ENCODE measurements at regions not wholly inside any gene's neighbourhood (a gene's known extent, or its start where the extent isn't known, plus 50 kb on each side); places are given as distances from the start of the nearest gene placed in this dataset.

GRCh38 chr2:16407358-16407757 is 258.3 kb downstream of the CYRIA start:
- Histone ChIP-seq H3K9me3 (ENCODE audit: insufficient read depth, low read depth, low read length) (no peaks in the 10 kb centered on the region), H3K4me2 (ENCODE audit: low read depth, low read length, poor library complexity, severe bottlenecking) (no peak overlapping the region), H3K9me2 (replicated peaks; ENCODE audit: low read depth, low read length) (no peaks in the 10 kb centered on the region), H3K9ac (ENCODE audit: low read depth, low read length, poor library complexity, severe bottlenecking) (no peak overlapping the region), H3K27me3 (ENCODE audit: insufficient read depth, low read length, poor library complexity, severe bottlenecking) (no peaks in the 10 kb centered on the region), H2AFZ (ENCODE audit: low read length) (no peak overlapping the region), H3K4me3 (ENCODE audit: low read length, poor library complexity, severe bottlenecking) (no peak overlapping the region), H3F3A (ENCODE audit: low read depth) (no peaks in the 10 kb centered on the region), H3K79me2 (ENCODE audit: insufficient read depth, low read length) (no peaks in the 10 kb centered on the region), H3K4me1 (ENCODE audit: insufficient read depth, low read length, poor library complexity, severe bottlenecking) (peaks cover 29% of the 10 kb centered on the region), H3K36me3 (ENCODE audit: insufficient read depth, low read length) (no peaks in the 10 kb centered on the region), H4K20me1 (ENCODE audit: insufficient read depth, low read length, poor library complexity, severe bottlenecking) (no peaks in the 10 kb centered on the region)
- TF ChIP-seq EZH2phosphoT487 (IDR thresholded peaks at IDR 0.05; ENCODE audit: borderline replicate concordance), result no peak
- no peak for TF ChIP-seq CTCF (conservative IDR thresholded peaks at IDR 0.05; ENCODE audit: low read length)

- H2AFZ ChIP-seq (ENCODE audit: low read length), result no peak overlapping the region
- H3K9me3 ChIP-seq (ENCODE audit: insufficient read depth, low read depth, low read length), result no peaks in the 10 kb centered on the region
- no peaks in the 10 kb centered on the region for H3K79me2 ChIP-seq (ENCODE audit: insufficient read depth, low read length)
- no peak for TF ChIP-seq CTCF (conservative IDR thresholded peaks at IDR 0.05; ENCODE audit: low read length)
- no peak for TF ChIP-seq EZH2phosphoT487 (IDR thresholded peaks at IDR 0.05; ENCODE audit: borderline replicate concordance)
- peak overlapping the region; percentile 23 for H3K4me2 ChIP-seq (ENCODE audit: low read depth, low read length, poor library complexity, severe bottlenecking)
- H3K4me1 ChIP-seq (ENCODE audit: insufficient read depth, low read length, poor library complexity, severe bottlenecking), result peaks cover 29% of the 10 kb centered on the region
- H3K4me3 ChIP-seq (ENCODE audit: low read length, poor library complexity, severe bottlenecking), result no peak overlapping the region
- peak overlapping the region; percentile 44 for H3K9ac ChIP-seq (ENCODE audit: low read depth, low read length, poor library complexity, severe bottlenecking)
- H3K27me3 ChIP-seq (ENCODE audit: insufficient read depth, low read length, poor library complexity, severe bottlenecking), result no peaks in the 10 kb centered on the region
- H3F3A ChIP-seq (ENCODE audit: low read depth), result no peaks in the 10 kb centered on the region
- H3K9me2 ChIP-seq (replicated peaks; ENCODE audit: low read depth, low read length), result no peaks in the 10 kb centered on the region
- no peaks in the 10 kb centered on the region for H4K20me1 ChIP-seq (ENCODE audit: insufficient read depth, low read length, poor library complexity, severe bottlenecking)
- H3K36me3 ChIP-seq (ENCODE audit: insufficient read depth, low read length), result no peaks in the 10 kb centered on the region
Observed at GRCh38 chr2:16406496-16407289, 258.9 kb downstream of the CYRIA start.

DNA sequence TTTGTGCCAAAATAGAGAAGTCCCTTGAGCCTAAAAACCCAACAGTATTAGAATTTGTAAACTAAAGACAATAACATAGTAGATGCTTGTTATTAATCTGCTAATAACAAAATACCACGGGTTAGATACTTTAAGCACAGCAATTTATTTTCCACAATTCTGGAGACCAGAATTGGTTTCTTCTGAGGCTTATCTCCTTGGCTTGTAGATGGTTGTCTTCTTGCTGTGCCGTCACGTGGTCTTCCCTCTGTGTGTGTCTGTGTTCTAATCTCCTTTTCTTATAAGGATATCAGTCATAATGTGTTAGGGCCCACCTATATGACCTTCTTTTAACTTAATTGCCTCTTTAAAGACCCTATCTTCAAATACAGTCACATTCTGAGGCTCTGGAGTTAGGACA is 260.1 kb downstream of the CYRIA start:
- Histone ChIP-seq H3K4me3 (ENCODE audit: low read length, poor library complexity, severe bottlenecking) (no peak overlapping the region), H4K20me1 (ENCODE audit: insufficient read depth, low read length, poor library complexity, severe bottlenecking) (no peaks in the 10 kb centered on the region), H3K36me3 (ENCODE audit: insufficient read depth, low read length) (no peaks in the 10 kb centered on the region), H3K27me3 (ENCODE audit: insufficient read depth, low read length, poor library complexity, severe bottlenecking) (no peaks in the 10 kb centered on the region), H3K9me2 (replicated peaks; ENCODE audit: low read depth, low read length) (no peaks in the 10 kb centered on the region), H3K79me2 (ENCODE audit: insufficient read depth, low read length) (no peaks in the 10 kb centered on the region), H3K9me3 (ENCODE audit: insufficient read depth, low read depth, low read length) (no peaks in the 10 kb centered on the region), H2AFZ (ENCODE audit: low read length) (no peak overlapping the region), H3K4me1 (ENCODE audit: insufficient read depth, low read length, poor library complexity, severe bottlenecking) (peaks cover 29% of the 10 kb centered on the region), H3K9ac (ENCODE audit: low read depth, low read length, poor library complexity, severe bottlenecking) (peak overlapping the region; percentile 44), H3F3A (ENCODE audit: low read depth) (no peaks in the 10 kb centered on the region), H3K4me2 (ENCODE audit: low read depth, low read length, poor library complexity, severe bottlenecking) (peak overlapping the region; percentile 39)
- TF ChIP-seq EZH2phosphoT487 (IDR thresholded peaks at IDR 0.05; ENCODE audit: borderline replicate concordance), result no peak
- no peak for TF ChIP-seq CTCF (conservative IDR thresholded peaks at IDR 0.05; ENCODE audit: low read length)
